Endothelial cell of umbilical vein (primary cell): ENCODE measurements at regions not wholly inside any gene's neighbourhood (a gene's known extent, or its start where the extent isn't known, plus 50 kb on each side); places are given as distances from the start of the nearest gene placed in this dataset.

Experiments
- JUN ChIP-seq: IDR thresholded peaks from 2 replicates; pipeline ENCODE4 v1.6.1; 2011; ENCODE audit warnings: borderline replicate concordance, low read depth; ENCODE audit not compliant: insufficient read length, insufficient read depth
- MYC ChIP-seq: IDR thresholded peaks from one replicate; pipeline ENCODE4 v1.6.1; 2011; ENCODE audit warnings: mild to moderate bottlenecking, low read depth, low read length
- POLR2AphosphoS5 ChIP-seq: IDR thresholded peaks from 2 replicates; pipeline ENCODE4 v1.6.1; 2012; ENCODE audit warnings: low read depth, mild to moderate bottlenecking, control low read depth, low read length, moderate library complexity; ENCODE audit not compliant: insufficient read depth
- TF ChIP-seq, protein P1 (sequence below), 2 donors: IDR thresholded peaks; 1 replicate in 1 of 2; 2 replicates in 1 of 2; pipeline ENCODE4 v1.5.1; 2011; ENCODE audit warnings: low read length in 2 of 2, mild to moderate bottlenecking in 2 of 2, moderate library complexity in 2 of 2, control low read depth in 1 of 2, inconsistent platforms in 1 of 2, low read depth in 1 of 2; ENCODE audit not compliant: insufficient read depth in 1 of 2; ENCODE audit errors: extremely low read depth in 1 of 2

DNA sequence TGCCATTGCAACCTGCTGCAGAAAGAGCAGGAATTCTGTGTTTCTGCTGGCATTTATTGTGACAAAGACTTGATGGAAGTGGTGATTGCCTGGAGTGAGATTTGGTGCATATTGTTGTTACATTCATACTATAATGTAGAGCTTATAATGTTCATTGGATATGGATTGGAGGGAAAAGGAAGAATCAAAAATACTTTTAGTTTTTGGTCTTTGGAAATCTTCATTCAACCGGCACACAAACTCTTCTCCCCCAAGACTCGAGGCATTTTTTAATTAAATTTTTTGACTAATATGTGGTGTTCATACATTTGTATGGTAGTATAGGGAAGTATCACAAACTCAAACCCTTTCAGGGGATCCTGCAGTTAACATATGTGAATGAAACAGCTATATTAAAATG is 380.8 kb downstream of the DOK5 start:
- TF ChIP-seq, protein P1, sequence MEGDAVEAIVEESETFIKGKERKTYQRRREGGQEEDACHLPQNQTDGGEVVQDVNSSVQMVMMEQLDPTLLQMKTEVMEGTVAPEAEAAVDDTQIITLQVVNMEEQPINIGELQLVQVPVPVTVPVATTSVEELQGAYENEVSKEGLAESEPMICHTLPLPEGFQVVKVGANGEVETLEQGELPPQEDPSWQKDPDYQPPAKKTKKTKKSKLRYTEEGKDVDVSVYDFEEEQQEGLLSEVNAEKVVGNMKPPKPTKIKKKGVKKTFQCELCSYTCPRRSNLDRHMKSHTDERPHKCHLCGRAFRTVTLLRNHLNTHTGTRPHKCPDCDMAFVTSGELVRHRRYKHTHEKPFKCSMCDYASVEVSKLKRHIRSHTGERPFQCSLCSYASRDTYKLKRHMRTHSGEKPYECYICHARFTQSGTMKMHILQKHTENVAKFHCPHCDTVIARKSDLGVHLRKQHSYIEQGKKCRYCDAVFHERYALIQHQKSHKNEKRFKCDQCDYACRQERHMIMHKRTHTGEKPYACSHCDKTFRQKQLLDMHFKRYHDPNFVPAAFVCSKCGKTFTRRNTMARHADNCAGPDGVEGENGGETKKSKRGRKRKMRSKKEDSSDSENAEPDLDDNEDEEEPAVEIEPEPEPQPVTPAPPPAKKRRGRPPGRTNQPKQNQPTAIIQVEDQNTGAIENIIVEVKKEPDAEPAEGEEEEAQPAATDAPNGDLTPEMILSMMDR (IDR thresholded peaks at IDR 0.05; ENCODE audit: extremely low read depth in 1 of 2, insufficient read depth in 1 of 2, low read depth in 1 of 2, low read length in 2 of 2): no peak
- TF ChIP-seq JUN: no peak
- no peak for TF ChIP-seq MYC
- no peak for TF ChIP-seq POLR2AphosphoS5
